IgD-negative memory B cell (primary cell): ENCODE measurements at regions not wholly inside any gene's neighbourhood (a gene's known extent, or its start where the extent isn't known, plus 50 kb on each side); places are given as distances from the start of the nearest gene placed in this dataset.
"Not testable (repeated sequence)": the region's sequence is repeated elsewhere in the genome, so short reads cannot be mapped to it uniquely, and the experiment has no call there.

Experiments used
- H3K27ac Mint-ChIP-seq, 3 donors: one replicate each; pipeline ENCODE4 v1.8.0; 2020 to 2022; ENCODE audit warnings: mild to moderate bottlenecking in 3 of 3, mixed read lengths in 3 of 3, moderate library complexity in 1 of 3
- H3K27me3 Mint-ChIP-seq: one replicate; pipeline ENCODE4 v1.8.0; 2021; ENCODE audit warnings: mixed read lengths
- H3K36me3 Mint-ChIP-seq: one replicate; pipeline ENCODE4 v1.8.0; 2020; ENCODE audit warnings: mild to moderate bottlenecking, mixed read lengths
- H3K4me1 Mint-ChIP-seq, 3 donors: one replicate each; pipeline ENCODE4 v1.8.0; 2020 to 2022; ENCODE audit warnings: mixed read lengths in 3 of 3, mild to moderate bottlenecking in 1 of 3
- H3K4me3 Mint-ChIP-seq, 4 donors: one replicate each; pipeline ENCODE4 v1.8.0; 2020 to 2022; ENCODE audit warnings: mild to moderate bottlenecking in 4 of 4, mixed read lengths in 4 of 4, moderate library complexity in 3 of 4
- H3K9me3 Mint-ChIP-seq, 3 donors: one replicate each; pipeline ENCODE4 v1.8.0; 2020 to 2021; ENCODE audit warnings: mixed read lengths in 3 of 3, mild to moderate bottlenecking in 1 of 3

GRCh38 chr16:61002479-61003204, 1033.6 kb downstream of the CDH8 start:
- no peak overlapping the region for H3K27ac Mint-ChIP-seq
- no peak overlapping the region for H3K4me3 Mint-ChIP-seq
- no peaks in the 10 kb centered on the region for H3K27me3 Mint-ChIP-seq
- no peaks in the 10 kb centered on the region for H3K4me1 Mint-ChIP-seq
- no peaks in the 10 kb centered on the region for H3K36me3 Mint-ChIP-seq
- peaks cover 2 to 8% (median 2%) of the 10 kb centered on the region in 3 donors for H3K9me3 Mint-ChIP-seq

GRCh38 chr16:60991886-60992285, 1044.4 kb downstream of the CDH8 start:
- Mint-ChIP-seq H3K27ac (no peak overlapping the region), H3K27me3 (no peaks in the 10 kb centered on the region), H3K4me3 (no peak overlapping the region)

DNA sequence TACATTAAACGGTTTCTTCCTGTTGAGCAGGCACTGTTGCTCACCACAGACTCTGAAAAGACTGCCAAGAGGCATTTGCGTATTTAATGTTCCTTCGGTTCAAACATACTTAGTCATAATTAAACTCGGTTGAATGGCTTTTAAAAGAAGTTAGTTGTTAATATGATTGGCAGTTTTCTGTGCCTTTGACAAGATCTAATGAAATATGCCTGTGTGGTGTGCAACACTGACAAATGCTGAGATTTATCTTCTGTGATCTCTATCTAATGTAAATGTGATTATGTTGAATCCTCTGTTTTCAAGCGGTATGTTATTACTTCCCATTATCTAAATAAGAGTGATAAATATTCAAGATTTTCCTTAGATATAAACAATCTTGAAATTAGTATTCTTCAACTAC, 1046.6 kb downstream of the CDH8 start:
- peaks cover 3 to 5% (median 4%) of the 10 kb centered on the region in 3 donors for H3K9me3 Mint-ChIP-seq

More at GRCh38 chr16:60991886-60992285, 1044.4 kb downstream of the CDH8 start:
- H3K36me3 Mint-ChIP-seq = no peaks in the 10 kb centered on the region
- H3K9me3 Mint-ChIP-seq = peaks cover 3 to 9% (median 4%) of the 10 kb centered on the region in 3 donors
- no peaks in the 10 kb centered on the region for H3K4me1 Mint-ChIP-seq

GRCh38 chr16:60979119-60979518, 1057.1 kb downstream of the CDH8 start:
- no peaks in the 10 kb centered on the region for H3K4me1 Mint-ChIP-seq
- no peaks in the 10 kb centered on the region for H3K36me3 Mint-ChIP-seq
- H3K27ac Mint-ChIP-seq = no peak overlapping the region
- H3K9me3 Mint-ChIP-seq = peaks cover 3 to 25% (median 10%) of the 10 kb centered on the region in 3 donors
- H3K4me3 Mint-ChIP-seq = no peak overlapping the region
- H3K27me3 Mint-ChIP-seq = no peaks in the 10 kb centered on the region

More for the DNA sequence above, 1046.6 kb downstream of the CDH8 start:
- H3K36me3 Mint-ChIP-seq = no peaks in the 10 kb centered on the region
- H3K4me3 Mint-ChIP-seq = no peak overlapping the region
- H3K27me3 Mint-ChIP-seq = no peaks in the 10 kb centered on the region
- no peaks in the 10 kb centered on the region for H3K4me1 Mint-ChIP-seq
- no peak overlapping the region for H3K27ac Mint-ChIP-seq

DNA sequence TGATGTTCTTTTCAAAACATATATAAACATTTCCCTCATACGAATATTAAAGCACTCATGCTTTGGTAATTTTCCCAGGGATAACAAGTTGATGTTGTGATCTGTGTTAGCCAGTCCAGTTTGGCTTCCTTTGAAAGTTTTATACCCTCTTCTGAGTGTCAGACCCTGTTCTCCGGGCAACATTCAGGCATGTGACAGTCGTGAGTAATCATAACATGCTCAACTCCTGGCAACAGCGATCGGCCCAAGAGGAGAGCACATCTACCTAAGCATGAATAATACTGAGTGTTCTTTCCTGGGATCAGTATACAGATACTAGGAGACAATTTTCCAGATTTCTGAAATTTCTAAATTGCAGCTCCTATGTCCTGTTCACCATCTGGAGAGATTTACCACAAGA, 1086.4 kb downstream of the CDH8 start:
- Mint-ChIP-seq H3K4me3 (no peak overlapping the region), H3K4me1 (no peaks in the 10 kb centered on the region), H3K36me3 (no peaks in the 10 kb centered on the region), H3K9me3 (peaks cover 0 to 13% (median 4%) of the 10 kb centered on the region in 3 donors), H3K27me3 (no peaks in the 10 kb centered on the region), H3K27ac (no peak overlapping the region)

DNA sequence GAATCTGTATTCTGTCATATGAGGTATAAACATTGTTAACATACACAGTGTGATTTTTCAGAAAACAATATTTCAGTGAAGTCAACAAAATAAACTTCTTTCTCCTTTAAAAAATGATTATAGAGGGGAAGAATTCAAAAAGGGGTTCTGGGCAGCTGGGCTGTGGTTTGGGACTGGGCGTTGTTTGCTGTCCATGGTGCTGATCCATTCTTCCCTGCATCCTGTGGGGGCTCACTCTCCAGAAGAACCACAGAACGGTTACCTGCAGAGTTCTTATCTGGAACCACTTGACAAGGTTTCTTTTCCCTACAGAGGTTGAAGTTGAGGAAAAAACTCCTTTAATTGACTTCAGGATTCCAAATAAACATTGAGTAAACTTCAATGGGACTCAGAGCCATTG, 1091.0 kb downstream of the CDH8 start:
- no peaks in the 10 kb centered on the region for H3K4me1 Mint-ChIP-seq
- no peak overlapping the region for H3K27ac Mint-ChIP-seq
- no peaks in the 10 kb centered on the region for H3K27me3 Mint-ChIP-seq
- no peak overlapping the region for H3K4me3 Mint-ChIP-seq
- H3K36me3 Mint-ChIP-seq = no peaks in the 10 kb centered on the region
- H3K9me3 Mint-ChIP-seq = peaks cover 0 to 8% (median 1%) of the 10 kb centered on the region in 3 donors

GRCh38 chr16:60936189-60936588, 1100.0 kb downstream of the CDH8 start:
- H3K36me3 Mint-ChIP-seq, H3K27me3 Mint-ChIP-seq, H3K4me3 Mint-ChIP-seq, H3K9me3 Mint-ChIP-seq, H3K4me1 Mint-ChIP-seq, H3K27ac Mint-ChIP-seq: not testable (repeated sequence)

GRCh38 chr16:60932600-60932999, 1103.6 kb downstream of the CDH8 start:
- Mint-ChIP-seq H3K27ac (no peak overlapping the region), H3K4me1 (no peaks in the 10 kb centered on the region), H3K4me3 (no peak overlapping the region), H3K27me3 (no peaks in the 10 kb centered on the region), H3K36me3 (no peaks in the 10 kb centered on the region), H3K9me3 (peaks cover 0 to 6% (median 4%) of the 10 kb centered on the region in 3 donors)

DNA sequence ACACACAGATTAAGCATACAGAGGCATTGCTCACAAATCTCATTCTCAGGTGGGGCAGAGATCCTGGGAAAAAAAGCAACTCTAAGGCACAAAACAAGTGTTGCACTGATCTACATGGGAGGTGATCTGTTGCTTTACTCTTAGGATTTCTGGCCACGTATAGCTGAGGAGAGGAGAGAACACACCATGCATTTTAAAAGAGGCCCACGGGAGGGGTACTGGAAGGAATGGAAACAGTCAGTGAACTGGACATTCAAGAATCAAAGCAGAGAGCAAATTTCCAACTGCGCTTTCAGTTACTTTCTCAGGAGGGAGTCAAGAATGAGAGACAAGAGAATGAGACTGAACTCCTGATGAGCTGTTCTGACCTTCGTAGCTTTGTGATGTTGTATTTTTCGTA, 1105.9 kb downstream of the CDH8 start:
- H3K27me3 Mint-ChIP-seq = no peaks in the 10 kb centered on the region

DNA sequence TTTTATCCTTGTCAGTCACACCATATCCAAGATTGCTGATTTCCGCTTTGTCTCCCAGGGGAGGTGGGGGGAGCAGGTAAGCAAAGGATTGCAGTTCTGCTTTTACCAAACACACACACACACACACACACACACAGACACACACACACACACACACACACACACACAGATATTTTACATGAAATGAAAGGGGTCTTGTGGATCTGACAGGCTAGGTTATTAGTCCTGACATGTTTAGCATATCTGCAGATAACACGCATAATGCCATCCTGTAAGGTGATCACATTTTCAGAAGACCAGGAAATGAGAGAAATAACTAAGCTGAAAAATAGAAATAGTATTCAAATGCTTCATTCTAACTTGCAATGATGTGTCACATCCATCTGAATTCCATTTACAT, 1113.3 kb downstream of the CDH8 start:
- Mint-ChIP-seq H3K9me3 (peaks cover 0 to 5% (median 3%) of the 10 kb centered on the region in 3 donors), H3K36me3 (no peaks in the 10 kb centered on the region), H3K4me1 (no peaks in the 10 kb centered on the region)

More for the DNA sequence above, 1105.9 kb downstream of the CDH8 start:
- Mint-ChIP-seq H3K9me3 (peaks cover 0 to 3% (median 2%) of the 10 kb centered on the region in 3 donors), H3K36me3 (no peaks in the 10 kb centered on the region), H3K4me1 (no peaks in the 10 kb centered on the region), H3K27ac (no peak overlapping the region), H3K4me3 (no peak overlapping the region)

DNA sequence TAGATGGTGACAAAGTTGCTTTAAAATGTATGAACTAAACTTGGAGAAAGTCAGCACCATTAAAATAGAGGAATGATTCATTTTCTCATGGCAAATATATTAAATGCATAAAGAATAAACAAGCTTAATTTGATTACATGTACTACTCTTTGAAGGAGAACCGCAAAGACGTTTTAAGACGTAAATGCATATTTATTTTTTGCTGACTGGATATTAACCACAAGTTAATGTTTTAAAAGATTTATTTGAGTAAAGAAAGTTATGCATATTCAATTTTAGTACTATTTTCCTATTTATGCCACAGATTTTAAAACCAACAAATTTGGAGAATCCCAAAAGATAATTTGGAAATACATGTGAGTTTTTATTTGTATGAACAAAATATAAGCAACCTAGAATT, 1121.9 kb downstream of the CDH8 start:
- Mint-ChIP-seq H3K27ac (no peak overlapping the region), H3K27me3 (no peaks in the 10 kb centered on the region), H3K4me3 (no peak overlapping the region), H3K9me3 (peaks cover 0 to 11% (median 5%) of the 10 kb centered on the region in 3 donors), H3K36me3 (no peaks in the 10 kb centered on the region), H3K4me1 (no peaks in the 10 kb centered on the region)

More for the DNA sequence above, 1113.3 kb downstream of the CDH8 start:
- H3K4me3 Mint-ChIP-seq = no peak overlapping the region
- no peaks in the 10 kb centered on the region for H3K27me3 Mint-ChIP-seq
- H3K27ac Mint-ChIP-seq = no peak overlapping the region

- Mint-ChIP-seq H3K4me3 (no peak overlapping the region), H3K9me3 (peaks cover 0 to 8% (median 2%) of the 10 kb centered on the region in 3 donors), H3K27me3 (no peaks in the 10 kb centered on the region), H3K36me3 (peaks cover 2% of the 10 kb centered on the region), H3K4me1 (no peaks in the 10 kb centered on the region), H3K27ac (no peak overlapping the region)
Measured at GRCh38 chr16:60907645-60908044, 1128.6 kb downstream of the CDH8 start.

DNA sequence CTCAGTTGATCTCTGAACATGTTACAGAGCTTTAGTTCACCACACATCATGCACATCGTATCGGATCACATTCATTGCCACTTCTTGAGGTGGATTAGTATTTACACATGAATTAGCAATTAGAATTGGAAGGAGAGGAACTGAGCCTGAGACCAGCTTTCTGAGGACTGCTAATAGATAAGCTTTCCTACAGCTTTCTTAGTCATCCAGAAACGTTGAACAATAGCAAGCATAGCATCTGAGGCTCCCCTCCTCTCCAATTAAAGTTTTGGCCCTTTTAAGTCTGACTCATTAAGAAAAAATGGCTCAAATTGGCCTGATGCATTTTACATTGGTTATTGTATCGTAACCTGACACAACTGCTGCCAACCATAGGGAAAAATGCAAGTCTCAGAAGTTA, 1130.4 kb downstream of the CDH8 start:
- Mint-ChIP-seq H3K27ac (no peak overlapping the region), H3K4me1 (no peaks in the 10 kb centered on the region), H3K9me3 (peaks cover 0 to 10% (median 2%) of the 10 kb centered on the region in 3 donors), H3K4me3 (no peak overlapping the region), H3K36me3 (peaks cover 2% of the 10 kb centered on the region), H3K27me3 (no peaks in the 10 kb centered on the region)

DNA sequence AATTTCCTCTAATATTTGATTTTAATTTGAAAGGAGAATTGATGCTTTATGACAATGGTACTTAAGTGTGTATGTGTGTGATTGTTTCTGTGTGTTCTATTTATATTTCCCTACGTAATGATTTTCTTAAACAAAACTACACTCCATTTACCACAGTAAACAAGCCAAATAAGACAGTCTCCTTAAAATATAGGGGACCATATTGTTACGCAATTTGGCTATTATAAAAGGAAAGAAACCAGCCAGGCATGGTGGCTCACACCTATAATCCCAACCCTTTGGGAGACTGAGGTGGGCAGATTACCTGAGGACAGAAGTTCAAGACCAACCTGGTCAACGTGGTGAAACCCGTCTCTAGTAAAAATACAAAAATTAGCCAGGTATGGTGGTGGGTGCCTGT, 1134.1 kb downstream of the CDH8 start:
- Mint-ChIP-seq H3K9me3 (peaks cover 0 to 7% (median 0%) of the 10 kb centered on the region in 3 donors), H3K27me3 (no peaks in the 10 kb centered on the region), H3K4me3 (no peak overlapping the region), H3K27ac (no peak overlapping the region), H3K36me3 (peaks cover 2% of the 10 kb centered on the region), H3K4me1 (no peaks in the 10 kb centered on the region)

GRCh38 chr16:60882816-60883215, 1153.4 kb downstream of the CDH8 start:
- H3K4me1 Mint-ChIP-seq = no peaks in the 10 kb centered on the region
- no peak overlapping the region for H3K4me3 Mint-ChIP-seq
- H3K36me3 Mint-ChIP-seq = no peaks in the 10 kb centered on the region
- H3K27ac Mint-ChIP-seq = no peak overlapping the region
- H3K27me3 Mint-ChIP-seq = no peaks in the 10 kb centered on the region
- peaks cover 0 to 13% (median 7%) of the 10 kb centered on the region in 3 donors for H3K9me3 Mint-ChIP-seq

- H3K9me3 Mint-ChIP-seq = peaks cover 0 to 14% (median 4%) of the 10 kb centered on the region in 3 donors
- H3K36me3 Mint-ChIP-seq = no peaks in the 10 kb centered on the region
- no peak overlapping the region for H3K27ac Mint-ChIP-seq
Measured at GRCh38 chr16:60852635-60853034, 1183.6 kb downstream of the CDH8 start.

More at GRCh38 chr16:60852635-60853034, 1183.6 kb downstream of the CDH8 start:
- Mint-ChIP-seq H3K4me3 (no peak overlapping the region), H3K4me1 (no peaks in the 10 kb centered on the region), H3K27me3 (no peaks in the 10 kb centered on the region)
